Chondrocyte (in vitro differentiated cells): ENCODE measurements at regions not wholly inside any gene's neighbourhood (a gene's known extent, or its start where the extent isn't known, plus 50 kb on each side); places are given as distances from the start of the nearest gene placed in this dataset.

Experiments used
- DNase-seq: peaks from one replicate; pipeline ENCODE4 v3.0.0; 2021; ENCODE audit warnings: mixed read lengths, low spot score
- H3K27ac Mint-ChIP-seq: one replicate; pipeline ENCODE4 v1.8.0; 2021; ENCODE audit warnings: mild to moderate bottlenecking, moderate library complexity, mixed read lengths; ENCODE audit not compliant: unreplicated experiment
- H3K27me3 Mint-ChIP-seq: 2 replicates; pipeline ENCODE4 v1.8.0; 2021; ENCODE audit warnings: low read depth, mixed read lengths
- H3K36me3 Mint-ChIP-seq: 2 replicates; pipeline ENCODE4 v1.8.0; 2021; ENCODE audit warnings: low read depth, mixed read lengths
- H3K4me1 Mint-ChIP-seq: 2 replicates; pipeline ENCODE4 v1.8.0; 2021; ENCODE audit warnings: low read depth, mild to moderate bottlenecking, mixed read lengths
- H3K4me3 Mint-ChIP-seq: one replicate; pipeline ENCODE4 v1.8.0; 2021; ENCODE audit warnings: mild to moderate bottlenecking, moderate library complexity, mixed read lengths; ENCODE audit not compliant: unreplicated experiment
- H3K9me3 Mint-ChIP-seq: 2 replicates; pipeline ENCODE4 v1.8.0; 2021; ENCODE audit warnings: low read depth, mixed read lengths
- TF ChIP-seq, protein P1 (sequence below): fragments of 200-600 bp; sonication (generic); IDR thresholded peaks from 2 replicates; pipeline ENCODE4 v1.5.0; 2021; ENCODE audit warnings: antibody characterized with exemption, mild to moderate bottlenecking, moderate library complexity

DNA sequence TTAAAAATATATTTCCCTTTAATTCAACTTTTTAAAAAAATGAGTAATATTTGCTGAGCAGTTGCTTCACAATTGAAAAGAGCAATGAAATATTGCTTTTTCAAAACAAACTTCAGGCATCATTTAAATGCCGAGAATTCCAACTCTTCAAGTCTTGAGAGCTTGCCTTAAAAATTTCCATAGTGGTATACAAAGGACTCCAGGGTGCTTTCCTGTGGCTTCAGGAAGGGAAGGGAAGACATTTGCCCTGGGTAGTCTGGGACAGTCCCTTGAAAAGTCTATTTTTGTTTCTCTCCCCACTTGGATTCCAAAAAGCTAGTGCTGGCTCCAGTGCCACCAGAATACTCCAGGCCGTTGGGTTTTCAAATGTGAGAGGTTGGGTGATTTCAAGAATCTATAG is 71.7 kb downstream of the HYCC1 start:
- Mint-ChIP-seq H3K27me3 (no peaks in the 10 kb centered on the region), H3K36me3 (peaks cover 10% of the 10 kb centered on the region), H3K4me1 (peaks cover 12% of the 10 kb centered on the region), H3K9me3 (no peaks in the 10 kb centered on the region), H3K27ac (peak overlapping the region; percentile 45), H3K4me3 (no peak overlapping the region)
- TF ChIP-seq, protein P1, sequence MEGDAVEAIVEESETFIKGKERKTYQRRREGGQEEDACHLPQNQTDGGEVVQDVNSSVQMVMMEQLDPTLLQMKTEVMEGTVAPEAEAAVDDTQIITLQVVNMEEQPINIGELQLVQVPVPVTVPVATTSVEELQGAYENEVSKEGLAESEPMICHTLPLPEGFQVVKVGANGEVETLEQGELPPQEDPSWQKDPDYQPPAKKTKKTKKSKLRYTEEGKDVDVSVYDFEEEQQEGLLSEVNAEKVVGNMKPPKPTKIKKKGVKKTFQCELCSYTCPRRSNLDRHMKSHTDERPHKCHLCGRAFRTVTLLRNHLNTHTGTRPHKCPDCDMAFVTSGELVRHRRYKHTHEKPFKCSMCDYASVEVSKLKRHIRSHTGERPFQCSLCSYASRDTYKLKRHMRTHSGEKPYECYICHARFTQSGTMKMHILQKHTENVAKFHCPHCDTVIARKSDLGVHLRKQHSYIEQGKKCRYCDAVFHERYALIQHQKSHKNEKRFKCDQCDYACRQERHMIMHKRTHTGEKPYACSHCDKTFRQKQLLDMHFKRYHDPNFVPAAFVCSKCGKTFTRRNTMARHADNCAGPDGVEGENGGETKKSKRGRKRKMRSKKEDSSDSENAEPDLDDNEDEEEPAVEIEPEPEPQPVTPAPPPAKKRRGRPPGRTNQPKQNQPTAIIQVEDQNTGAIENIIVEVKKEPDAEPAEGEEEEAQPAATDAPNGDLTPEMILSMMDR, result no peak
- no peak for DNase-seq

DNA sequence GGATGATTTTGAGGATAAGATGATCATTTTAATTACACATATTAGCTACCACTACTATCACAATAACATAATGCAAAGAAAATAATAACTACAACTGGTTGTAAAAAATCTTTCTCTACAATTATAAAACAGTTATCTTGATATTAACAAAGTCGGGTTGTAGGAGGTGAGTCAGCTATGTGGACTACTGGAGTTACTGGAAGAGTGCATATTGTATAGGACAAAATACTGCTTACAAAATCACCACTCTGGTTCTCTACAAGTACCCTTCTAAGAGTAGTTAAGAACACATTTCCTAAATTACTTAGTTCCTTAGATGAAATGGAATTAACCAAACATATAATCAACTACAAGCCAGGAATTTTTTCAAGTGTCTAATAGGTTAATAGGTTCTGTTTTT is 74.1 kb downstream of the HYCC1 start:
- Mint-ChIP-seq H3K36me3 (peaks cover 9% of the 10 kb centered on the region), H3K4me3 (no peak overlapping the region), H3K27me3 (no peaks in the 10 kb centered on the region), H3K27ac (no peak overlapping the region), H3K4me1 (peaks cover 12% of the 10 kb centered on the region), H3K9me3 (no peaks in the 10 kb centered on the region)
- DNase-seq, result no peak
- TF ChIP-seq, protein P1, result no peak

DNA sequence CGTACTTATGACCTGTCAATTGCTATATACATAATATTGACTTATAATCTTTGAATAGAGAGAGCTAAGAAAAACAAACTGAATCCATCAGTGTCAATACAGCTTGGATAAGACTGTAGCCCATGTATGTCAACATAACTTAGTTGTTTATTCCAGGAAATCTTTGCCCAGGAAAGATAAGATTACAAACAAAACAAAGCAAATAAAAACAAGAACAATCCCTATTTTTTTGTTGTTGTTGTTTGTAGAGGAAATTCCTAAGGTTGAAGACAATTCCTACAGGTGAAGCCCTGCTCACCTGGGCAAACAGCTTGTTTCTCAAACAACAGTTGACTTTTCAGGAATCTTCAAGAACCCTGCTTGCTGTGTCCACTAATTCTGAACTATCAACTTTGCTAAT is 76.0 kb downstream of the HYCC1 start:
- Mint-ChIP-seq H3K4me3 (no peak overlapping the region), H3K27me3 (no peaks in the 10 kb centered on the region), H3K27ac (no peak overlapping the region), H3K9me3 (no peaks in the 10 kb centered on the region), H3K4me1 (peaks cover 13% of the 10 kb centered on the region), H3K36me3 (peaks cover 9% of the 10 kb centered on the region)
- TF ChIP-seq, protein P1, result no peak
- DNase-seq, result no peak

DNA sequence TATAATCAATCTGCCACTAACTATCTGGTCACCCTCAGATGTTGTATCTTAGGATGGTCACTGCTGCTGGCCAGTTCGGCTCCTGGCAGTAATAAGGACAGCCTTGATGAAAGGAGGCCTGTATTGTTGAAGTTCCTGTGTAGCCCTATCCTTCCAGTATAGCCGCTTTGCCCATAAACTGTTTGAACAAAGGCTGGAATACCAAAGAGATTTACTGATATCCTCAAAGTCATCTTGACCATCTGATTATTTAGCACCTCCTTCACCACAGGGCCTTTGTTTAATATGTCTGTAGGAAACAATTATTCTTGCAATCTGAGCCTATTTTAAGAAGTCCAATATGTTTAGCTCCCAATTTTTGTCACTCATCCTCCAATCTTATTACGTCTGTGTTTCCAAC is 77.7 kb downstream of the HYCC1 start:
- no peaks in the 10 kb centered on the region for H3K27me3 Mint-ChIP-seq
- H3K9me3 Mint-ChIP-seq, result peaks cover 5% of the 10 kb centered on the region
- no peak overlapping the region for H3K27ac Mint-ChIP-seq
- peaks cover 9% of the 10 kb centered on the region for H3K36me3 Mint-ChIP-seq
- H3K4me3 Mint-ChIP-seq, result no peak overlapping the region
- DNase-seq, result no peak
- TF ChIP-seq, protein P1, result no peak
- H3K4me1 Mint-ChIP-seq, result peaks cover 4% of the 10 kb centered on the region

- Mint-ChIP-seq H3K27me3 (no peaks in the 10 kb centered on the region), H3K4me1 (peaks cover 4% of the 10 kb centered on the region), H3K36me3 (peaks cover 9% of the 10 kb centered on the region), H3K4me3 (no peak overlapping the region), H3K27ac (no peak overlapping the region), H3K9me3 (peaks cover 13% of the 10 kb centered on the region)
- TF ChIP-seq, protein P1, result no peak
- DNase-seq, result no peak
These were observed 78.7 kb downstream of the HYCC1 start for GRCh38 chr7:22935269-22935668.
